Cerebellar cortex (tissue), 1 donor: ENCODE measurements at regions not wholly inside any gene's neighbourhood (a gene's known extent, or its start where the extent isn't known, plus 50 kb on each side); places are given as distances from the start of the nearest gene placed in this dataset.

ENCODE experiments used
- DNase-seq: peaks from one replicate; pipeline ENCODE4 v3.0.0-alpha.2; 2015; ENCODE audit warnings: low spot score

DNA sequence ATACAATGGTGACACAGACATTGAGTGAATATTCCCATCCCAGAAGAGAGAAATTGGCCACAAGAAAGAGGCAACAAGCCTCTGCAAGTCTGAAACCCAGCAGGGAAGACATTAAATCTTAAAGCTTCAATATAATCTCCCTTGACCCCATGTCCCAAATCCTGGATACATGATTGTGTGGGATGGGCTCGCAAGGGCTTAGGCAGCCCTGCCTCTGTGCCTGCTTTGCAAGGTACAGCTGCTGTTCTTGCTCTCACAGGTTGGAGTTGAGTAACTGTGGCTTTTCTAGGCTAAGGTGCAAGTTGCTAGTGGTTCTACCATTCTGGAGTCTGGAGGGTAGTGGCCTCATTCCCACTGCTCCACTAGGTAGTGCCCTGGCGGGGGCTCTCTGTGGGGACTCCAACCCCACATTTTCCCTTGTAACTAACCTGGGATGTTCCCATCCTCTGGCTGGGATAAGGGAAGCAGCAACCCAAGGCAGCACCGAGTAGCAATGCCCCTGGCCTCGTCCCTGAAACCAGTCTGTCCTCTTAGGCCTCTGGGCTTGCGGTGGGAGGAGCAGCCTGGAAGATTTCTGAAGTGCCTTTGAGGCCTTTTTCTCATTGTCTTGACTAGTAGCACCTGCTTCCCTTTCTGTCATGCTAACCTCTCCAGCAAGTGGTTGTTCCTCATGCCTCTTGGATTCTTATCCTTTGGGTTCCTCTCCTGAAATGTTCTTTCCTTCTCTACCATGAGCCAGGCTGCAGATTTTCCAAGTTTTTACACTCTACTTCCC is 90.0 kb downstream of the FAM174B start:
- no peak for DNase-seq

DNA sequence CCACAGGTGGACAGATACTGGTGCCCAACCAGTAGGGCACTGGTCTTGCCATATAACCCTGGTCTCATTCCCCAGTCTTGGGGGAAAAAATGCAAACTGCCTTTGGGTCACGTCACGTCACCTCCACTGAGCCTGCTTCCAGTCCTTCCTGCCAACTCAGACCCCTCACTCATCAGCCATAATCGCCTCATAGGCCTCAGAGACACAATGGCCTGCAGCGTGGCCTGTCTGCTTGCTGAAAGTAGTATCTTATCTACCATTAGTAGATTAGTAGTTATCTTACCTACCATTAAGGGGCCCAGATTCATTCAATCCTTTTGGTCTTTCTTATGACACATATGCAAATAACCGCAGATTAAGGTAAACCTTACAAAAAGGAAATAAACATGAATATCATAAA is 93.8 kb downstream of the FAM174B start:
- no peak for DNase-seq

DNA sequence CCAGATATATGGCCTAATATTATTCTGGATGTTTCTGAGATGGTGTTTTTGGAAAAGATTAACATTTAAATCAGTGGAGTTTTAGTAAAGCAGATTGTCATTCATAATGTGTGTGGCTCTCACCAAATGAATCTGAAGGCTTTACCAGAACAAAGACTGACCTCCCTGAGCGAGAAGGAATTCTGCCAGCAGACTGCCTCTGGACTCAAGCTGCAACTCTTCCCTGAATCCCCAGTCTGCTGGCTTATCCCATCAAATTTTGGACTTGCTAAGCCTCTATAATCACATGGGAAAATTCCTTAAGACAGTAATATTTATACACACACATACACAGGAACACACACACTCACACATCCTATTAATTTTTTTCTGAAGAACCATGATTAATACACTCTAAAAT is 102.3 kb downstream of the FAM174B start:
- DNase-seq: no peak

DNA sequence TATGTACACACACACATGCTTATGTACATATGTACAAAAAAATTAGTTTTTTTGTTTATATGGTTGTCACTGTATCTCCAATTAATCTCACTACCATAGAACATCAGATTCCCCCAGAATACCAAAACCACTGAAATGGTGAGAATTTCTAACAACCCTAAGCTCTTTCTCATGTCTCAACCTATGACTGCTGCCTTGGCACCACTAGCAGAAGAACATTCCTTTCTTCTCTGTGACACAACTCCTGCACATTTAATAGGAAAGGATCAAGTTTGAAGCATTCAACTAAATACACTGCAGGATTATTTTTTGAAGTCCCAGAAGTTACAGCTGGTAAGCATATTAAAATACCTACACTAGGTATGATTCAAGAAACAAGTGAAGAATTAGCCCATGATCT is 109.6 kb downstream of the FAM174B start:
- no peak for DNase-seq

DNA sequence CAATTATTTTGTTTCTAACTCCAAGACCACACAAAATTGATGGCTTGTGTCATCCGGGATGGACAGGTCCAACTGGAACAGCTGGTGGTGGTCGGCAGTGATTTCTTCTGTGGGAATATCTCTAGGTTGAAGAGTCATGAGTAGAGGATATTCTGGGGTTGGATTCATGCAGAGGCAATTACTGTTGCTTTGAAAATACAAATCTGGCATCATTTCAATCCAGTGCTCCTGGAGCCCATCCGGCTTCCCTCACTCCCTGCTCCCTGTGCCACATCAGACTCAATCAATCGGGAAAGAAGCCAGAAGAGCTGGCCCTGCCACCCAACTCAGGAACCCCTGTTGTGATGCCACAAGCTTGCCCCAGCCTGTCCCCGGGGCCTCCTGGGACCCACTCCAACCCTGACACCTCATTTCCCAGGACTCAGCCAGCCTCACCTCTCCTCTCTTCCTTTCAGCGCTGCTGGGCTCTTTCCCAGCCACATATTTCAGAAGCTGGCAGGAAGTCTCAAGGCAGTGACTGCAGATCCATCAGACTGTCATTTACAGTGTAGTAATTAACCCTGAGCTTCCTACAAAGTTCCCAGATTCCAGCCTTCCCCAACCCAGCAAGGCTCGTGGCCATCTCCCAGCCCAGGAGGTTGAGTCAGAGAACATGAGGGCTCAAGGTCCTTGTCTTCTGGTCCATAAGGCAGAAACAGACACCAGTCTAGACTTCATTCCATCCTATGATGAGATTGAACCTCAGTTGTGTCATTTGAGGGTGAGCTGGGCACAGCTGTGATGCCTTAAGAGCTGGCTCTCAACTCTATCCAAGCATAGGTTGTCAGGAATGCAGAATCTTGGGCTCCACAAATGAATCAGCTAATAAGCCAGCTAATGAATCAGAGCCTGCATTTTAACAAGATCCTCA is 114.0 kb downstream of the FAM174B start:
- DNase-seq: no peak

DNA sequence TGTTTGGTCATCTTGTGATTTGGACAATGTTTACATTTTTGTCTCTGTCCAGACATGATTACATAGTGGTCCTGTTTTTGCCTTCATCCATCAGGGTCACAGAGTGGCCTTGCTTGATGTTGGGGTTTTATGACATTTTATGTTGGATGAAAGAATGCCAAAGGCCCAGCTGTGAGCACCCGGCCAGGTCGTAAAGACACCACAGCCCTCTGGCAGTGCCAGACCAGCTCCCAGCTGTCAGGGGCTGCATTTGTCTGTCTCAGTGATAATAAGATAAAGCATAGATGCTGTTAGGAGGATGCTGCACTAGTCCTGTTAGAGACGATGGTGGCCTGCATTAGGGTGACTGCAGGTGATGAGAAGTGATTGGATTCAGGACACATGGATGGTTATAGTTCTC is 117.5 kb downstream of the FAM174B start:
- no peak for DNase-seq

DNA sequence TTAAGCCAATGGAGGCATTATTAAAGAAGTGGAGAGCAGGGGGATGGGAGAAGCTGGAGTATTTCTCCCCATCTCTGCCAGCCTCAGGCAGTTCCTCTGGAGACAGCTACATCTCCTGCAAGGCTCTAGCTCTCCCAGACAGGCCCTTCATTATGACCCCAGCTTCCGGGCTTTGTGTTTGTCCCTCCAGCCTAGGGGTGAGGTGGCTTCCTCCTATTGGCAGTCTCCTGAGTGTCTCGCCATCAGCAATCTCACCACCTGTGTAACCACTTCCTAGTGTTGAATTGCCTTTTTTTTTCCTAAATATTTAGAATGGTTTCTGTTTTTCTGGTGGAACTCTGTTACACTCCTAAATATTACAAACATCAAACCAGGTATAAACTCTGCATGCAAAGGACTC is 122.3 kb downstream of the FAM174B start:
- DNase-seq: no peak

DNA sequence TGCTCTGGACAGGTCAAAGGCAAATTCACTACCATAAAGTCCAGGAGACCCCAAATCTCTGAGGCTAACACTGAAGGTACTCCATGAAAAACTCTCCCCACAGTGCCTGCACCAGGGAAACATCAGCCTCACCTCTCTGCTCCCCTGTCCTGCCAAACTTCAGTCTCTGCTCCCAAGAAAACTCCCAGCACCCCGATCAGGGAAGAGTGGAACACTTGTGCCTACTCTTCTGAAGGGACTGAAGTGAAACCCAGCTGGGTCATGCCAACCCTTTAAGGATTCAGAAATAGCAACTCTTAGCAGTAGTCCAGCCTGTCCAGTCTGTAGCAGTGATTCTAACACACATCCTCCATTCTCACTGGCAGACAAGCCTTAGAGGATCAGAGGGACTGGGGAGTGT is 124.2 kb downstream of the FAM174B start:
- DNase-seq: no peak

DNA sequence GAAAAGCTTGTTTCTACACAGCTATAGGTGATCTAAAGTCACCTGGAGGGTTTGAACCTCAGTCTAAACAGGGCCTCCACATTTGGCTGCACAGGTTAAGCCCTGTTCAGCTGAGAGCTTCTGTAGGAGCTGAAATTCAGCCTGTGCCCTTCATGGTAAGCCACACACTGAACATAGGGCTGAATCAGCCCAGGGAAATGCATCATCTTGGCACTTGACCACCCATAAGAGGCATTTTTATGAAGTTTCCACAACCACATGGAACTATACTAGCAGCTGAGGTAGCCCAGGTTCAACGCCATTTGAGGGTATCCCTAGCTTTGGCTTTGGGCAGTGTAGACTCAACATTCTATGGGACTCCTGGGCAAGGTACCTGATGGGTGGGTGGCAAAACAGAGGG is 126.8 kb downstream of the FAM174B start:
- DNase-seq: no peak

DNA sequence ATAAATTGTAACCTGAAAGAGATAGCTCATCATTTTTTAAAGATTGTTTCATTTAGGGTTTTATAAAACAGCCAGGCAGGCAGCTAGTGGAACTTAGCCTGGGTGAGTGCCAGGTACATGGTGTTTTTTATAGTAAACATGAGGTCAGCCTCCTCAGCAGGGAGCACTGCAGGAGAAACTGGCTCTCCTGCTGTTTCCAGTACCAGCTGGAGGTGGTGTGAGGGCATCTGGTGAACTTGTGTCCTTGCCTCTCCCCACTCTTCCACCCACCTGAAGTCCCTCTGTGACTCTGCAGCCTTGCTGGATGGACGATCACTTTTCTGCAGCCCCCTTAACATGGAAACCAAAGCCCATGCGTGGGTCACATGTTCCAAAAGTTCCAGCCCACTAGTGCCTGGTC is 128.4 kb downstream of the FAM174B start:
- no peak for DNase-seq

DNA sequence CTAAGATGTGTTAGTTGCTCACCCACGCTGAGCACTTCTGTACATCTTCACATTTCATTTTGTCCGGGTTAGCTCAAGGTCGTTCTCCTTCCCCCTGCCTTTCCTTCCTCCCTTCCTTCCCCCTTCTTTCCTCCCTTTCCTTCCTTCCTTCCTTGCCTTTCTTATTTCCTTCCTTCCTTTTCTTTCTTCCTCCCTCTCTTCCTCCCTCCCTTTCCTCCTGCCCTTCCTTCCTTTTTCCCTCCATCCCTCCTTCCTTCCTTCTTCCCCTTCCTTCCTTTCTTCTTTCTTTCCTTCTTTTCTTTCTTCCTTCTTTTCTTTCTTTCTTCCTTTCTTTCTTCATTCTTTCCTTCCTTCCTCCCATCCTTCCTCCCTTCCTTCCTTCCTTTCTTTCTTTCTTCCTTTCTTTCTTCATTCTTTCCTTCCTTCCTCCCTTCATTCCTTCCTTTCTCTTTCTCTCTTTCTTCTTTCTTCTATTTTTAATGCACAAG is 129.8 kb downstream of the FAM174B start:
- DNase-seq: no peak

DNA sequence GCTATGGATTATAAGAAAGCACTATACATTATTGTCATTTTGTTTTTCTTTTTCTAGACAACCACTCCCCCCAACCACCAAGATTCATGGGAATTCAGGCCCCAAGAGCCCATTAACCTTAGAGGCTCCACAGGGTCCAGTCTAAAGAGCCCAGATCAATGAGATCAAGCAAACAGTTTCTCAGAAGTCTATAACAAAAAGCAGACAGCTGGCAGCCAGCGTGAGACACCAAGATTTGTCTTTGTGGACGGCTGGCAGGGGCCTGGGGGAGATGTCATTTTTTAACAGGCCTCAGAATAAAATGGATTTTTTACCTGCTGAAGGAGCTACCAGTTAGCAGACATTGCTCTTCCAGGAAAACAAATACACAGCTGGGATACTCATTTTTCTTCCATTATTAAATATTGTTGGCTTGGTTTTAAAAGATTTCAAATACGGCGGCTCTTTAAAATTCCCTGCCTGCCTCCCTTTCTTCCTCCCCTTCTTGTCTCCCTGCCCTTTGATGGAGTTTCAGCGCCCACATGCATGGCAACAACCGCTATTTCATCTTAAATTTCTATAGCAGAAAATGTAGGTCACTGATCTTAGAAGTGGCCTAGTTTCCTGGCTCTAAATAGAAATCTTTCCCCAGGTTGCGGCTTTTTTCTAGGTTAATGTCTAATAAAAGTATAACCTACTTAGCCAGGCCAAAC is 130.6 kb downstream of the FAM174B start:
- peak; percentile 11 for DNase-seq

DNA sequence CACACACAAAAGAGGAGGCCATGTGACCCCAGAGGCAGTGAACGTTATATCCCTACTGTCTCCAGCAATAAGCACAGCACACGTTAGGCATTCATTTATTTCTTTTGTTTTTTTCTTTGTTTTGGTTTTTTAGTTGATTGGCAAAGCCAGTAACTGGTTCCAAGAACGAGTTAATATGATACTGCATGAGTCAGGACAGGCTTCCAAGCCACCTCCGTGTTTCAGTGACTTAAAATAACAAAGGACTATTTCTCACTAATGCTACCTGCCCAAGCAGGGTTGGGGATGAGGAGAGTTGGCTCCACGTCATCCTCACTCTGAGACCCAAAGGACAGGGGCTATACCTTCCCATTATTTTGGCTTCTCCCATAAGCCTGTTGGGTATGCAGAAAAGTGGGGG is 130.5 kb downstream of the ST8SIA2 start:
- no peak for DNase-seq

DNA sequence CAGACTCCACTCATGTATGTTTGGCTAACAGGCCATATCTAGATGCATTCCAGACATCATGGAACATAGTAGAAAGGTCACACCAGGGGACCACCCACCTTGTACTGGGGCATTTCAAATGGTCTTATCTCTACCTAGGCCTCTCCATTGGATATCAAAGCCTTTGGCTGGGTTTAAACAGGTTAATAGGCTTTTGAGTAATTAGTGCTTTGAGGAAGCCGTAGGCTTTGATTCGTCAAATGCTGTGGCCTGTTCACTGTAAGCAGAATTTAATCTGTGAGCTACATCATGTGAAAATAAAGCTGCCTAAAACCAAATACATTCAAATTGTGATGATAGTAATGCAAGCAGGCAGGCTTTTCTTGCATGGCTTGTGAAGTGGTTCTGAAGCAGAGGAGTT is 129.5 kb downstream of the ST8SIA2 start:
- DNase-seq: no peak

DNA sequence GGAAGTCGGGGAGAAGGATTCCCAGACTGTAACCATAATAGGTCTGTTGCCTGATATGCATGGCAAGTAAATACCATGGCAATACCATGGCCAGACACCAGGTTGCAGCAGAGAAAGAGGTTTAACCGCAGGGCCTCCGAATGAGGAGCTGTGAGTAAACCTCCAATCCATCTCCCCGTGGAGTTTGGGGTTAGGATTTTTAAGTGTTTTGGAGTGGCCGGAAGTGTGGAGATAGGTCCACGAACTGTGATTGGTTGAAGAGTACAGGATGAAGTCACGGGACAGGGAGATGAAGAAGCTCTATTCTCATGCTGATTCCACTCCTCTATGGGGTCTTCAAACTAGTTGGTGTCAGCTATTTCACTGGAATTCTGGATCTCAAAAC is 127.9 kb downstream of the ST8SIA2 start:
- peak; percentile 60 for DNase-seq

DNA sequence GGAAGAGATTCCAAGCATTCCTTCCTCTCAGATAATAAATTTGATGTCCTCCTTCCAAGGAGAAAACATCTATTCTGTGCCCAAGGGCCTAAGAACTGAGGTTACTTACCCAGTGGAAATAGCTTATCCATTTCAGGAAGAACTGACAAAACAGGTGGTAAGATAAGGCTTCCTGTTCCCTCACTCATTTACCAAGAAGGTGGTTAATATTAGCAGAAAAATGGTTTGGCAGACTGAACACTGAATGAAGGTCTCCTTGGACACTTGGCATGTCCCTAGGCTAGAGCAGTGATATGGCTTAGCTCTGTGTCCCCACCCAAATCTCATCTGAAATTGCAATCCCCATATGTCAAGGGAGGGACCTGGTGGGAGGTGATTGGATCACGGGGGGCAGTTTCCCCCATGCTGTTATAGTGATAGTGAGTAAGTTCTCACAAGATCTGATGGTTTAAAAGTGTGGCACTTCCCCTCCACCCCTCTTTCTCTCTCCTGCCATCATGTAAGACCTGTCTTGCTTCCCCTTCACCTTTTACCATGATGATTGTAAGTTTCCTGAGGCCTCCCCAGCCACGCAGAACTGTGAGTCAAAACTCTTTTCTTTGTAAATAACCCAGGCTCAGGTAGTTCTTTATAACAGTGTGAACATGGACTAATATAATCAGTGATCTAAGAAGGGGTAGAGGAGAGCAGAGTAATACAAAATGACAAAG is 127.4 kb downstream of the ST8SIA2 start:
- DNase-seq: no peak

DNA sequence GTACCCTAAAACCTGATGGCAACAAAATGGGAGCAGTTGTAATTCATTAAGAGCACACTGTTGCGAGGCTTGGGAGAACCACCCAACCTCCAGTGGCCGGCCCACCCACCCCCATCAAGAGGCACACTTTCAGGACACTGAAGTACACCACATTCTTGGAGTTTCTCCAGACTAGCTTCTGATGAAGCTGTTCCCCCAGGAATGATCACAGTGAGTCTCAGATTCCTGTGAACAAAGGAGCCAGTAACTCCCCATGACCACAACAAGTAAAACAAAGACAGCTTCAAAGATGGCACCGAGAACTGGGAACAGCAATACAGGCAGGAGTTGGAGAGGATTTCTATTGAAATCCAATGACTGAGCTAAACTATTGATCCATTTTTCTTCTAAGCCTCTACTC is 126.0 kb downstream of the ST8SIA2 start:
- no peak for DNase-seq
